IMR-90 (cell line): ENCODE measurements at regions not wholly inside any gene's neighbourhood (a gene's known extent, or its start where the extent isn't known, plus 50 kb on each side); places are given as distances from the start of the nearest gene placed in this dataset.

Experiments used
- ATAC-seq: fragments of 200-7000 bp; cut with Tn5 transposase; 2 replicates; pipeline ENCODE4 v1.9.1; 2020; ENCODE audit warnings: low read depth, mild to moderate bottlenecking, moderate library complexity
- BruUV-seq: library from RNA; stranded (reverse); fragments of 400-500 nt; replicated peaks from 2 replicates; lab custom pipeline; 2021; lab: Mats Ljungman, UMichigan
- CTCF ChIA-PET: fragments of 300-600 bp; formaldehyde crosslinking; extraction: SDS; loops from one replicate; lab custom pipeline; 2021; ENCODE audit warnings: antibody characterized with exemption; lab: Yijun Ruan, JAX
- POLR2A ChIA-PET: fragments of 300-600 bp; sonication (Branson Sonifier 250); formaldehyde crosslinking; loops from one replicate; lab custom pipeline; 2022; ENCODE audit warnings: antibody characterized with exemption; ENCODE audit not compliant: unreplicated experiment; lab: Charles Lee
- DNase-seq: peaks from one replicate; pipeline ENCODE4 v3.0.0; 2013
- H2AFZ ChIP-seq: replicated peaks from 2 replicates; pipeline ENCODE3; 2013; ENCODE audit warnings: low read length, mild to moderate bottlenecking; ENCODE audit not compliant: poor library complexity
- H2AK5ac ChIP-seq: 2 replicates; pipeline ENCODE4 v1.6.1; 2013; ENCODE audit warnings: low read depth, low read length, inconsistent platforms
- H2AK9ac ChIP-seq: replicated peaks from 2 replicates; pipeline ENCODE3; 2013; ENCODE audit warnings: mild to moderate bottlenecking, low read depth, low read length, moderate library complexity; ENCODE audit not compliant: poor library complexity
- H2BK120ac ChIP-seq: 2 replicates; pipeline ENCODE4 v1.6.1; 2013; ENCODE audit warnings: low read depth, low read length, inconsistent platforms
- H2BK15ac ChIP-seq: 3 replicates; pipeline ENCODE4 v1.6.1; 2013; ENCODE audit warnings: low read depth, low read length, inconsistent platforms
- H2BK20ac ChIP-seq: 2 replicates; pipeline ENCODE4 v1.6.1; 2013; ENCODE audit warnings: low read depth, mild to moderate bottlenecking, inconsistent platforms, low read length, moderate library complexity
- H2BK5ac ChIP-seq: 2 replicates; pipeline ENCODE4 v1.6.1; 2013; ENCODE audit warnings: mild to moderate bottlenecking, low read depth, low read length, inconsistent platforms; ENCODE audit not compliant: poor library complexity, severe bottlenecking
- H3K14ac ChIP-seq: replicated peaks from 2 replicates; pipeline ENCODE4 v1.6.1; 2013; ENCODE audit warnings: low read depth, low read length, inconsistent platforms
- H3K18ac ChIP-seq: 2 replicates; pipeline ENCODE4 v1.6.1; 2013; ENCODE audit warnings: low read depth, low read length, control low read depth
- H3K23ac ChIP-seq: 2 replicates; pipeline ENCODE4 v1.6.1; 2013; ENCODE audit warnings: low read depth, low read length, inconsistent platforms
- H3K27ac ChIP-seq: 2 replicates; pipeline ENCODE4 v1.5.1; 2013; ENCODE audit warnings: mild to moderate bottlenecking, control low read depth, low read length; ENCODE audit not compliant: insufficient read depth
- H3K27me3 ChIP-seq: 2 replicates; pipeline ENCODE4 v1.6.1; 2013; ENCODE audit warnings: low read length; ENCODE audit not compliant: control insufficient read depth, insufficient read depth
- H3K36me3 ChIP-seq: 2 replicates; pipeline ENCODE4 v1.6.1; 2013; ENCODE audit warnings: low read length, mixed read lengths; ENCODE audit not compliant: control insufficient read depth, insufficient read depth
- H3K4ac ChIP-seq: 2 replicates; pipeline ENCODE4 v1.6.1; 2013; ENCODE audit warnings: low read depth, low read length, inconsistent platforms
- H3K4me1 ChIP-seq: 2 replicates; pipeline ENCODE4 v1.6.1; 2013; ENCODE audit warnings: low read length, mixed read lengths; ENCODE audit not compliant: control insufficient read depth, insufficient read depth
- H3K4me2 ChIP-seq: 2 replicates; pipeline ENCODE4 v1.6.1; 2013; ENCODE audit warnings: low read depth, mild to moderate bottlenecking, control low read depth, low read length, moderate library complexity
- H3K4me3 ChIP-seq: 2 replicates; pipeline ENCODE4 v1.5.1; 2013; ENCODE audit warnings: low read depth, mild to moderate bottlenecking, control low read depth, low read length, moderate library complexity; ENCODE audit not compliant: insufficient read depth
- H3K56ac ChIP-seq: 2 replicates; pipeline ENCODE4 v1.6.1; 2013; ENCODE audit warnings: low read length, inconsistent platforms; ENCODE audit not compliant: insufficient read depth; ENCODE audit errors: extremely low read depth
- H3K79me1 ChIP-seq, 2 experiments: 2 replicates each; pipeline ENCODE4 v1.6.1; 2013; ENCODE audit warnings: low read length in 2 of 2, inconsistent platforms in 1 of 2, low read depth in 1 of 2
- H3K9ac ChIP-seq: 2 replicates; pipeline ENCODE4 v1.6.1; 2013; ENCODE audit warnings: low read depth, low read length, control low read depth
- H3K9me1 ChIP-seq: 2 replicates; pipeline ENCODE4 v1.6.1; 2013; ENCODE audit warnings: low read length, inconsistent platforms; ENCODE audit not compliant: insufficient read depth
- H3K9me3 ChIP-seq: 2 replicates; pipeline ENCODE4 v1.6.1; 2013; ENCODE audit warnings: low read length; ENCODE audit not compliant: control insufficient read depth, insufficient read depth
- H4K20me1 ChIP-seq: 2 replicates; pipeline ENCODE4 v1.6.1; 2013; ENCODE audit warnings: low read length, inconsistent platforms; ENCODE audit not compliant: insufficient read depth
- H4K5ac ChIP-seq: 2 replicates; pipeline ENCODE4 v1.6.1; 2013; ENCODE audit warnings: mild to moderate bottlenecking, low read depth, low read length, control low read depth
- H4K8ac ChIP-seq, 2 experiments: 2 replicates each; pipeline ENCODE4 v1.6.1; 2013; ENCODE audit warnings: low read depth in 2 of 2, low read length in 2 of 2, control low read depth in 1 of 2, inconsistent platforms in 1 of 2
- H4K91ac ChIP-seq: 2 replicates; pipeline ENCODE4 v1.6.1; 2013; ENCODE audit warnings: low read depth, low read length, inconsistent platforms; ENCODE audit not compliant: insufficient read depth
- BHLHE40 ChIP-seq: fragments of 150-350 bp; IDR thresholded peaks from 2 replicates; pipeline ENCODE4 v1.6.1; 2016; ENCODE audit warnings: mild to moderate bottlenecking, low read depth, low read length
- CEBPB ChIP-seq: IDR thresholded peaks from 2 replicates; pipeline ENCODE4 v1.6.1; 2012; ENCODE audit warnings: low read depth, low read length, improper control_type of control experiment
- CHD1 ChIP-seq: IDR thresholded peaks from 2 replicates; pipeline ENCODE4 v1.6.1; 2012; ENCODE audit warnings: low read depth, low read length, improper control_type of control experiment
- CTCF ChIP-seq: conservative IDR thresholded peaks from 2 replicates; pipeline ENCODE4 v1.5.1; 2012; ENCODE audit warnings: mild to moderate bottlenecking, low read depth, low read length, improper control_type of control experiment
- ELK1 ChIP-seq: fragments of 150-350 bp; IDR thresholded peaks from 2 replicates; pipeline ENCODE4 v1.6.1; 2016; ENCODE audit warnings: low read depth, mild to moderate bottlenecking, low read length, moderate library complexity, borderline replicate concordance
- FOS ChIP-seq: fragments of 150-350 bp; IDR thresholded peaks from 2 replicates; pipeline ENCODE4 v1.6.1; 2016; ENCODE audit warnings: low read depth, low read length
- MAFK ChIP-seq: IDR thresholded peaks from 2 replicates; pipeline ENCODE4 v1.6.1; 2012; ENCODE audit warnings: low read depth, low read length, improper control_type of control experiment
- MAZ ChIP-seq: IDR thresholded peaks from 2 replicates; pipeline ENCODE4 v1.6.1; 2012; ENCODE audit warnings: low read depth, mild to moderate bottlenecking, low read length, improper control_type of control experiment, moderate library complexity, borderline replicate concordance
- MXI1 ChIP-seq: IDR thresholded peaks from 2 replicates; pipeline ENCODE4 v1.6.1; 2012; ENCODE audit warnings: low read depth, mild to moderate bottlenecking, low read length, moderate library complexity, borderline replicate concordance
- NFE2L2 ChIP-seq: fragments of 150-350 bp; IDR thresholded peaks from 2 replicates; pipeline ENCODE4 v1.6.1; 2016; ENCODE audit warnings: low read depth, mild to moderate bottlenecking, low read length
- POLR2A ChIP-seq: IDR thresholded peaks from 2 replicates; pipeline ENCODE4 v1.6.1; 2012; ENCODE audit warnings: mild to moderate bottlenecking, low read depth, low read length
- RAD21 ChIP-seq: IDR thresholded peaks from 2 replicates; pipeline ENCODE4 v1.6.1; 2012; ENCODE audit warnings: low read length, improper control_type of control experiment
- RCOR1 ChIP-seq: IDR thresholded peaks from 2 replicates; pipeline ENCODE4 v1.6.1; 2012; ENCODE audit warnings: mild to moderate bottlenecking, low read length, improper control_type of control experiment; ENCODE audit not compliant: insufficient replicate concordance
- RFX5 ChIP-seq: IDR thresholded peaks from 2 replicates; pipeline ENCODE4 v1.8.0; 2012; ENCODE audit warnings: low read depth, mild to moderate bottlenecking, low read length, moderate library complexity
- SMC3 ChIP-seq: fragments of 150-350 bp; IDR thresholded peaks from 2 replicates; pipeline ENCODE4 v1.6.1; 2016; ENCODE audit warnings: low read depth, mild to moderate bottlenecking, antibody characterized with exemption, low read length, moderate library complexity
- USF2 ChIP-seq: fragments of 150-350 bp; IDR thresholded peaks from 2 replicates; pipeline ENCODE4 v1.6.1; 2017; ENCODE audit warnings: mild to moderate bottlenecking, antibody characterized with exemption, low read length, low read depth
- WGBS, 2 experiments: methylation state at CpG; one replicate each; pipeline versions ENCODE4 v1.1.5 to v1.1.7; 2013; ENCODE audit warnings: missing lambda C conversion rate in 2 of 2; ENCODE audit not compliant: insufficient read length in 1 of 2; ENCODE audit errors: extremely low coverage in 2 of 2; 5-methylcytosine and 5-hydroxymethylcytosine counted together
- dilution Hi-C: fragments of 300-500 bp; cut with HindIII; formaldehyde crosslinking; loops from one replicate; pipeline ENCODE4 v1.14.3; 2018; ENCODE audit warnings: low sequenced_read_pairs; ENCODE audit not compliant: unreplicated experiment
- in situ Hi-C: fragments of 300-500 bp; cut with MboI; formaldehyde crosslinking; loops from 3 replicates; pipeline ENCODE4 v1.14.3; 2019; ENCODE audit warnings: low sequenced_read_pairs, inconsistent platforms, mixed read lengths
- intact Hi-C: fragments of 100-400 bp; cut with micrococcal nuclease; formaldehyde crosslinking; loops from 2 replicates; pipeline ENCODE4 v1.10.0; 2022

GRCh38 chr20:48184229-48184628 is 398.9 kb upstream of the SULF2 start:
- no peak for TF ChIP-seq RAD21
- TF ChIP-seq MAFK: no peak
- TF ChIP-seq MAZ: no peak
- TF ChIP-seq USF2: no peak
- TF ChIP-seq POLR2A: no peak
- no peak for TF ChIP-seq CHD1
- no peak for TF ChIP-seq RCOR1
- no peak for TF ChIP-seq BHLHE40
- TF ChIP-seq ELK1: no peak
- TF ChIP-seq SMC3: no peak
- TF ChIP-seq CEBPB: no peak
- TF ChIP-seq FOS: no peak
- no peak for TF ChIP-seq CTCF
- no peak for TF ChIP-seq RFX5
- TF ChIP-seq MXI1: no peak
- no peak for TF ChIP-seq NFE2L2
- DNase-seq (no peak), ATAC-seq (no peak)
- dilution Hi-C loops (no loop called here), intact Hi-C loops (no loop called here), in situ Hi-C loops (no loop called here)
- Histone ChIP-seq H4K91ac (no peak overlapping the region), H2AK9ac (no peak overlapping the region), H3K18ac (no peak overlapping the region), H2BK5ac (no peak overlapping the region), H2AK5ac (no peak overlapping the region), H3K4me2 (no peak overlapping the region), H2AFZ (no peak overlapping the region), H3K27ac (no peak overlapping the region), H2BK15ac (no peak overlapping the region), H3K4me1 (no peaks in the 10 kb centered on the region), H3K9me1 (no peaks in the 10 kb centered on the region), H3K27me3 (no peaks in the 10 kb centered on the region), H3K4ac (no peak overlapping the region), H3K9ac (no peak overlapping the region), H3K56ac (no peak overlapping the region), H2BK120ac (no peak overlapping the region), H3K4me3 (no peak overlapping the region), H3K79me1 (no peaks in the 10 kb centered on the region), H3K14ac (no peak overlapping the region), H3K23ac (no peak overlapping the region), H4K5ac (no peak overlapping the region), H3K9me3 (no peaks in the 10 kb centered on the region), H4K20me1 (no peaks in the 10 kb centered on the region), H4K8ac (no peak overlapping the region), H2BK20ac (no peak overlapping the region), H3K36me3 (no peaks in the 10 kb centered on the region)
- CTCF ChIA-PET: no interaction called here
- no CpG with 5 or more reads among the region's 1 CpG for WGBS, 2 experiments
- POLR2A ChIA-PET: no interaction called here
- no TSS peak for BruUV-seq
